Activated naive CD4-positive, alpha-beta T cell treated with anti-CD3 and anti-CD28 coated beads, Interleukin-2, amount 10 ng/mL, durations not matched to agents 7 days and 5 days (primary cell): ENCODE measurements at regions not wholly inside any gene's neighbourhood (a gene's known extent, or its start where the extent isn't known, plus 50 kb on each side); places are given as distances from the start of the nearest gene placed in this dataset.

ENCODE experiments used
- CTCF ChIA-PET: fragments of 350-600 bp; sonication (Branson Sonifier 250); formaldehyde crosslinking; loops from one replicate; lab custom pipeline; 2021; ENCODE audit warnings: antibody characterized with exemption; lab: Charles Lee
- DNase-seq: peaks from one replicate; pipeline ENCODE4 v3.0.0-alpha.2; 2020
- H3K27ac Mint-ChIP-seq: one replicate; pipeline ENCODE4 v1.8.0; 2021; ENCODE audit warnings: mild to moderate bottlenecking, moderate library complexity, mixed read lengths
- H3K27me3 Mint-ChIP-seq: one replicate; pipeline ENCODE4 v1.8.0; 2021; ENCODE audit warnings: mild to moderate bottlenecking, mixed read lengths
- H3K36me3 Mint-ChIP-seq: one replicate; pipeline ENCODE4 v1.8.0; 2021; ENCODE audit warnings: mixed read lengths
- H3K4me1 Mint-ChIP-seq: one replicate; pipeline ENCODE4 v1.8.0; 2021; ENCODE audit warnings: mixed read lengths
- H3K4me3 Mint-ChIP-seq: one replicate; pipeline ENCODE4 v1.8.0; 2021; ENCODE audit warnings: mild to moderate bottlenecking, moderate library complexity, mixed read lengths
- H3K9me3 Mint-ChIP-seq: one replicate; pipeline ENCODE4 v1.8.0; 2021; ENCODE audit warnings: mixed read lengths

- CTCF ChIA-PET: no interaction called here
- Mint-ChIP-seq H3K4me3 (no peak overlapping the region), H3K36me3 (no peaks in the 10 kb centered on the region), H3K9me3 (no peaks in the 10 kb centered on the region), H3K4me1 (no peaks in the 10 kb centered on the region), H3K27ac (no peak overlapping the region), H3K27me3 (no peaks in the 10 kb centered on the region)
- DNase-seq: no peak
These were observed 1015.0 kb downstream of the BCL11A start for GRCh38 chr2:59538398-59538911.

- Mint-ChIP-seq H3K27ac (no peak overlapping the region), H3K9me3 (peaks cover 5% of the 10 kb centered on the region), H3K36me3 (no peaks in the 10 kb centered on the region), H3K4me1 (no peaks in the 10 kb centered on the region), H3K4me3 (no peak overlapping the region), H3K27me3 (no peaks in the 10 kb centered on the region)
- CTCF ChIA-PET: no interaction called here
- no peak for DNase-seq
These were observed 1020.6 kb downstream of the BCL11A start for GRCh38 chr2:59532808-59533207.

- H3K4me1 Mint-ChIP-seq: no peaks in the 10 kb centered on the region
- H3K27ac Mint-ChIP-seq: no peak overlapping the region
- H3K4me3 Mint-ChIP-seq: no peak overlapping the region
- CTCF ChIA-PET: no interaction called here
- no peaks in the 10 kb centered on the region for H3K36me3 Mint-ChIP-seq
- DNase-seq: no peak
- peaks cover 9% of the 10 kb centered on the region for H3K9me3 Mint-ChIP-seq
- no peaks in the 10 kb centered on the region for H3K27me3 Mint-ChIP-seq
These were observed 1023.2 kb downstream of the BCL11A start for GRCh38 chr2:59530258-59530657.

GRCh38 chr2:59529726-59530125, 1023.7 kb downstream of the BCL11A start:
- H3K4me3 Mint-ChIP-seq: no peak overlapping the region
- H3K36me3 Mint-ChIP-seq: no peaks in the 10 kb centered on the region
- DNase-seq: no peak
- H3K27ac Mint-ChIP-seq: no peak overlapping the region
- H3K4me1 Mint-ChIP-seq: no peaks in the 10 kb centered on the region
- CTCF ChIA-PET: no interaction called here
- H3K9me3 Mint-ChIP-seq: peaks cover 9% of the 10 kb centered on the region
- no peaks in the 10 kb centered on the region for H3K27me3 Mint-ChIP-seq

GRCh38 chr2:59528525-59528924, 1024.9 kb downstream of the BCL11A start:
- no peak overlapping the region for H3K4me3 Mint-ChIP-seq
- H3K9me3 Mint-ChIP-seq: peaks cover 9% of the 10 kb centered on the region
- no peaks in the 10 kb centered on the region for H3K4me1 Mint-ChIP-seq
- no peaks in the 10 kb centered on the region for H3K36me3 Mint-ChIP-seq
- DNase-seq: no peak
- H3K27me3 Mint-ChIP-seq: no peaks in the 10 kb centered on the region
- CTCF ChIA-PET: no interaction called here
- no peak overlapping the region for H3K27ac Mint-ChIP-seq

GRCh38 chr2:59502981-59503380, 1050.5 kb downstream of the BCL11A start:
- no peak for DNase-seq

GRCh38 chr2:59490994-59491393, 1062.5 kb downstream of the BCL11A start:
- no peak for DNase-seq
- CTCF ChIA-PET: no interaction called here
- H3K4me3 Mint-ChIP-seq: no peak overlapping the region
- H3K9me3 Mint-ChIP-seq: peaks cover 5% of the 10 kb centered on the region
- H3K4me1 Mint-ChIP-seq: no peaks in the 10 kb centered on the region
- H3K27me3 Mint-ChIP-seq: no peaks in the 10 kb centered on the region
- no peaks in the 10 kb centered on the region for H3K36me3 Mint-ChIP-seq
- no peak overlapping the region for H3K27ac Mint-ChIP-seq

More at GRCh38 chr2:59502981-59503380, 1050.5 kb downstream of the BCL11A start:
- Mint-ChIP-seq H3K27me3 (no peaks in the 10 kb centered on the region), H3K27ac (no peak overlapping the region), H3K4me3 (no peak overlapping the region), H3K4me1 (no peaks in the 10 kb centered on the region), H3K36me3 (no peaks in the 10 kb centered on the region), H3K9me3 (no peaks in the 10 kb centered on the region)
- CTCF ChIA-PET: no interaction called here

- DNase-seq: no peak
- H3K27ac Mint-ChIP-seq: no peak overlapping the region
These were observed 1063.3 kb downstream of the BCL11A start for GRCh38 chr2:59490192-59490591.

GRCh38 chr2:59484673-59485072, 1068.8 kb downstream of the BCL11A start:
- no peak for DNase-seq
- Mint-ChIP-seq H3K4me1 (no peaks in the 10 kb centered on the region), H3K27me3 (no peaks in the 10 kb centered on the region), H3K4me3 (no peak overlapping the region), H3K36me3 (no peaks in the 10 kb centered on the region), H3K9me3 (no peaks in the 10 kb centered on the region), H3K27ac (no peak overlapping the region)
- CTCF ChIA-PET: no interaction called here

More at GRCh38 chr2:59490192-59490591, 1063.3 kb downstream of the BCL11A start:
- Mint-ChIP-seq H3K9me3 (no peaks in the 10 kb centered on the region), H3K36me3 (no peaks in the 10 kb centered on the region), H3K27me3 (no peaks in the 10 kb centered on the region), H3K4me1 (no peaks in the 10 kb centered on the region), H3K4me3 (no peak overlapping the region)
- CTCF ChIA-PET: no interaction called here

- CTCF ChIA-PET: no interaction called here
- H3K27ac Mint-ChIP-seq: no peak overlapping the region
- no peak overlapping the region for H3K4me3 Mint-ChIP-seq
- no peaks in the 10 kb centered on the region for H3K27me3 Mint-ChIP-seq
- DNase-seq: no peak
- no peaks in the 10 kb centered on the region for H3K36me3 Mint-ChIP-seq
- H3K9me3 Mint-ChIP-seq: no peaks in the 10 kb centered on the region
- H3K4me1 Mint-ChIP-seq: no peaks in the 10 kb centered on the region
These were observed 1090.0 kb downstream of the BCL11A start for GRCh38 chr2:59463426-59463825.

- H3K27ac Mint-ChIP-seq: no peak overlapping the region
- DNase-seq: no peak
- no peaks in the 10 kb centered on the region for H3K4me1 Mint-ChIP-seq
- H3K4me3 Mint-ChIP-seq: no peak overlapping the region
- CTCF ChIA-PET: no interaction called here
- H3K9me3 Mint-ChIP-seq: no peaks in the 10 kb centered on the region
- H3K27me3 Mint-ChIP-seq: no peaks in the 10 kb centered on the region
- no peaks in the 10 kb centered on the region for H3K36me3 Mint-ChIP-seq
These were observed 1090.8 kb downstream of the BCL11A start for GRCh38 chr2:59462422-59463197.

- no peak for DNase-seq
- CTCF ChIA-PET: no interaction called here
- Mint-ChIP-seq H3K9me3 (no peaks in the 10 kb centered on the region), H3K4me3 (no peak overlapping the region), H3K27ac (no peak overlapping the region), H3K36me3 (no peaks in the 10 kb centered on the region), H3K27me3 (no peaks in the 10 kb centered on the region), H3K4me1 (no peaks in the 10 kb centered on the region)
These were observed 1092.3 kb downstream of the BCL11A start for GRCh38 chr2:59461127-59461526.

GRCh38 chr2:59458800-59459199, 1094.7 kb downstream of the BCL11A start:
- Mint-ChIP-seq H3K27me3 (peaks cover 3% of the 10 kb centered on the region), H3K4me3 (no peak overlapping the region), H3K9me3 (no peaks in the 10 kb centered on the region), H3K27ac (no peak overlapping the region), H3K4me1 (no peaks in the 10 kb centered on the region), H3K36me3 (no peaks in the 10 kb centered on the region)
- DNase-seq: no peak
- CTCF ChIA-PET: no interaction called here

- Mint-ChIP-seq H3K4me3 (no peak overlapping the region), H3K27me3 (peaks cover 3% of the 10 kb centered on the region), H3K4me1 (no peaks in the 10 kb centered on the region), H3K36me3 (no peaks in the 10 kb centered on the region), H3K9me3 (no peaks in the 10 kb centered on the region), H3K27ac (no peak overlapping the region)
- CTCF ChIA-PET: no interaction called here
- no peak for DNase-seq
These were observed 1097.2 kb downstream of the BCL11A start for GRCh38 chr2:59456285-59456684.

GRCh38 chr2:59449274-59449673, 1104.2 kb downstream of the BCL11A start:
- Mint-ChIP-seq H3K36me3 (no peaks in the 10 kb centered on the region), H3K9me3 (no peaks in the 10 kb centered on the region), H3K4me3 (no peak overlapping the region), H3K4me1 (no peaks in the 10 kb centered on the region), H3K27ac (no peak overlapping the region), H3K27me3 (peaks cover 2% of the 10 kb centered on the region)
- CTCF ChIA-PET: no interaction called here
- no peak for DNase-seq
